ENCODE measurements at regions not wholly inside any gene's neighbourhood (a gene's known extent, or its start where the extent isn't known, plus 50 kb on each side); places are given as distances from the start of the nearest gene placed in this dataset.

- TF ChIP-seq MAX (IDR thresholded peaks at IDR 0.05; ENCODE audit: insufficient read depth, insufficient read length) = no peak
- TF ChIP-seq GATA2 (IDR thresholded peaks at IDR 0.05; ENCODE audit: insufficient read depth, insufficient read length, low read depth, low read length) = no peak
- no peak for TF ChIP-seq POLR2A (IDR thresholded peaks at IDR 0.05; ENCODE audit: low read depth, low read length)
- TF ChIP-seq POLR2AphosphoS5 (IDR thresholded peaks at IDR 0.05; ENCODE audit: insufficient read depth, low read depth, low read length) = no peak
- no peak for TF ChIP-seq MYC (IDR thresholded peaks at IDR 0.05; ENCODE audit: low read depth, low read length)
- no peak for TF ChIP-seq EZH2 (IDR thresholded peaks at IDR 0.05; ENCODE audit: borderline replicate concordance, low read depth, low read length, severe bottlenecking)
- no peak for TF ChIP-seq FOS (IDR thresholded peaks at IDR 0.05; ENCODE audit: borderline replicate concordance, insufficient read depth, low read length)
- no peak for TF ChIP-seq JUN (IDR thresholded peaks at IDR 0.05; ENCODE audit: borderline replicate concordance, insufficient read depth, insufficient read length, low read depth)
- TF ChIP-seq CTCF (IDR thresholded peaks at IDR 0.05; ENCODE audit: extremely low read depth in 1 of 2, insufficient read depth in 1 of 2, low read depth in 1 of 2, low read length in 2 of 2) = no peak
- FAIRE-seq (no peak), DNase-seq (ENCODE audit: low read depth, low spot score) (no peak)
- no peak overlapping the region for H3K4me2 ChIP-seq (ENCODE audit: insufficient read depth, low read length)
- H3K79me2 ChIP-seq (ENCODE audit: control insufficient read depth, insufficient read depth, low read length) = no peaks in the 10 kb centered on the region
- POLR2A ChIA-PET = no interaction called here
- no peak overlapping the region for H3K9ac ChIP-seq (replicated peaks; ENCODE audit: extremely low read depth, insufficient read depth, low read length)
- H3K36me3 ChIP-seq (ENCODE audit: control insufficient read depth in 2 of 2, extremely low read depth in 1 of 2, insufficient read depth in 2 of 2, low read length in 2 of 2) = no peaks in the 10 kb centered on the region
- CTCF ChIA-PET = no interaction called here
- BruUV-seq (replicated peaks) = no TSS peak
- intact Hi-C loops (cut with micrococcal nuclease) = no loop called here
- no peaks in the 10 kb centered on the region for H4K20me1 ChIP-seq (replicated peaks; ENCODE audit: control insufficient read depth, extremely low read depth, insufficient read depth, low read length)
- H2AFZ ChIP-seq (ENCODE audit: low read depth, low read length) = no peak overlapping the region
- no peaks in the 10 kb centered on the region for H3K9me1 ChIP-seq (replicated peaks; ENCODE audit: control insufficient read depth, extremely low read depth, insufficient read depth, low read length)
- no peaks in the 10 kb centered on the region for H3K4me1 ChIP-seq (ENCODE audit: control insufficient read depth, extremely low read depth, insufficient read depth, low read length)
- dilution Hi-C loops (cut with MboI; ENCODE audit: extremely low pct_ligation_motif_present, low sequenced_read_pairs) = no loop called here
- H3K27ac ChIP-seq (ENCODE audit: insufficient read depth, low read depth, low read length) = no peak overlapping the region
- no peaks in the 10 kb centered on the region for H3K27me3 ChIP-seq (ENCODE audit: control insufficient read depth in 2 of 2, insufficient read depth in 2 of 2, low read length in 2 of 2)
- H3K9me3 ChIP-seq (replicated peaks; ENCODE audit: control insufficient read depth, insufficient read depth, low read length) = no peaks in the 10 kb centered on the region
- no peak overlapping the region for H3K4me3 ChIP-seq (replicated peaks in 1 of 3; ENCODE audit: insufficient read depth in 1 of 3, low read depth in 1 of 3, low read length in 3 of 3)
Observed at GRCh38 chr3:177525414-177525813, 328.1 kb upstream of the TBL1XR1 start.
